ENCODE measurements at regions not wholly inside any gene's neighbourhood (a gene's known extent, or its start where the extent isn't known, plus 50 kb on each side); places are given as distances from the start of the nearest gene placed in this dataset.

DNA sequence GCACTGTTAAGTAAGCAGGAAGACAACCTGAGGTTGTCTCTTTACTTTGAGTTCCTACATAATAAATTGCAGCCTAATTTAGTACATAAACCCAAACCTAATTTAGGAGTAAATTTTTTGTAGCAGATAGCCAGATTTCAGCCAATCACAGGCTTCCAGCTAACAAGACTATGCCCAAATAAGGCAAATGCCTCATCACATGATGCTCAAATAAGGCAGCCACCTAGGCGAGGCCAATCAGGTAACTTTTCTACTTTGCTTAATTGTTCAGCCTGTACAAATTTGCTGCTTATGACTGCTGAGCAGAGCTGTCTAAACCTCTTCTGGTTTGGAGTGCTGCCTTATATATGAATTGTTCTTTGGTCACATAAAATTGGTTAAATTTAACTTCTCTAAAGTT lies 1118.7 kb upstream of the TMEM132C start:
- H3K9me3 ChIP-seq (ENCODE audit: low read length): no peaks in the 10 kb centered on the region
- no peak overlapping the region for H3K9ac ChIP-seq (ENCODE audit: low read length)
- H3K79me2 ChIP-seq (replicated peaks; ENCODE audit: insufficient read depth, low read length): no peaks in the 10 kb centered on the region
- no peak overlapping the region for H3K4me2 ChIP-seq (ENCODE audit: low read length)
- no peak overlapping the region for H3K4me3 ChIP-seq (ENCODE audit: low read length)
- no peak overlapping the region for H3K27ac ChIP-seq (ENCODE audit: low read length)
- H3K9me2 ChIP-seq (ENCODE audit: insufficient read depth, low read length): no peaks in the 10 kb centered on the region
- H3K36me3 ChIP-seq (ENCODE audit: insufficient read depth, low read length): no peaks in the 10 kb centered on the region
- H3F3A ChIP-seq (ENCODE audit: insufficient read depth, low read length, poor library complexity, severe bottlenecking): peaks cover 5% of the 10 kb centered on the region
- H2AFZ ChIP-seq (ENCODE audit: low read depth, low read length): no peak overlapping the region
- H4K20me1 ChIP-seq (ENCODE audit: insufficient read depth): no peaks in the 10 kb centered on the region
- TF ChIP-seq, protein P1, sequence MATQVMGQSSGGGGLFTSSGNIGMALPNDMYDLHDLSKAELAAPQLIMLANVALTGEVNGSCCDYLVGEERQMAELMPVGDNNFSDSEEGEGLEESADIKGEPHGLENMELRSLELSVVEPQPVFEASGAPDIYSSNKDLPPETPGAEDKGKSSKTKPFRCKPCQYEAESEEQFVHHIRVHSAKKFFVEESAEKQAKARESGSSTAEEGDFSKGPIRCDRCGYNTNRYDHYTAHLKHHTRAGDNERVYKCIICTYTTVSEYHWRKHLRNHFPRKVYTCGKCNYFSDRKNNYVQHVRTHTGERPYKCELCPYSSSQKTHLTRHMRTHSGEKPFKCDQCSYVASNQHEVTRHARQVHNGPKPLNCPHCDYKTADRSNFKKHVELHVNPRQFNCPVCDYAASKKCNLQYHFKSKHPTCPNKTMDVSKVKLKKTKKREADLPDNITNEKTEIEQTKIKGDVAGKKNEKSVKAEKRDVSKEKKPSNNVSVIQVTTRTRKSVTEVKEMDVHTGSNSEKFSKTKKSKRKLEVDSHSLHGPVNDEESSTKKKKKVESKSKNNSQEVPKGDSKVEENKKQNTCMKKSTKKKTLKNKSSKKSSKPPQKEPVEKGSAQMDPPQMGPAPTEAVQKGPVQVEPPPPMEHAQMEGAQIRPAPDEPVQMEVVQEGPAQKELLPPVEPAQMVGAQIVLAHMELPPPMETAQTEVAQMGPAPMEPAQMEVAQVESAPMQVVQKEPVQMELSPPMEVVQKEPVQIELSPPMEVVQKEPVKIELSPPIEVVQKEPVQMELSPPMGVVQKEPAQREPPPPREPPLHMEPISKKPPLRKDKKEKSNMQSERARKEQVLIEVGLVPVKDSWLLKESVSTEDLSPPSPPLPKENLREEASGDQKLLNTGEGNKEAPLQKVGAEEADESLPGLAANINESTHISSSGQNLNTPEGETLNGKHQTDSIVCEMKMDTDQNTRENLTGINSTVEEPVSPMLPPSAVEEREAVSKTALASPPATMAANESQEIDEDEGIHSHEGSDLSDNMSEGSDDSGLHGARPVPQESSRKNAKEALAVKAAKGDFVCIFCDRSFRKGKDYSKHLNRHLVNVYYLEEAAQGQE (IDR thresholded peaks at IDR 0.05; ENCODE audit: borderline replicate concordance): no peak
- TF ChIP-seq EZH2 (IDR thresholded peaks at IDR 0.05; ENCODE audit: borderline replicate concordance, insufficient read depth, low read length, poor library complexity, severe bottlenecking): no peak
- no peak for TF ChIP-seq POLR2AphosphoS5 (IDR thresholded peaks at IDR 0.05)
- TF ChIP-seq, protein P2, sequence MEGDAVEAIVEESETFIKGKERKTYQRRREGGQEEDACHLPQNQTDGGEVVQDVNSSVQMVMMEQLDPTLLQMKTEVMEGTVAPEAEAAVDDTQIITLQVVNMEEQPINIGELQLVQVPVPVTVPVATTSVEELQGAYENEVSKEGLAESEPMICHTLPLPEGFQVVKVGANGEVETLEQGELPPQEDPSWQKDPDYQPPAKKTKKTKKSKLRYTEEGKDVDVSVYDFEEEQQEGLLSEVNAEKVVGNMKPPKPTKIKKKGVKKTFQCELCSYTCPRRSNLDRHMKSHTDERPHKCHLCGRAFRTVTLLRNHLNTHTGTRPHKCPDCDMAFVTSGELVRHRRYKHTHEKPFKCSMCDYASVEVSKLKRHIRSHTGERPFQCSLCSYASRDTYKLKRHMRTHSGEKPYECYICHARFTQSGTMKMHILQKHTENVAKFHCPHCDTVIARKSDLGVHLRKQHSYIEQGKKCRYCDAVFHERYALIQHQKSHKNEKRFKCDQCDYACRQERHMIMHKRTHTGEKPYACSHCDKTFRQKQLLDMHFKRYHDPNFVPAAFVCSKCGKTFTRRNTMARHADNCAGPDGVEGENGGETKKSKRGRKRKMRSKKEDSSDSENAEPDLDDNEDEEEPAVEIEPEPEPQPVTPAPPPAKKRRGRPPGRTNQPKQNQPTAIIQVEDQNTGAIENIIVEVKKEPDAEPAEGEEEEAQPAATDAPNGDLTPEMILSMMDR (IDR thresholded peaks at IDR 0.05; ENCODE audit: poor library complexity, severe bottlenecking): no peak
- no peak for TF ChIP-seq SMC3 (conservative IDR thresholded peaks at IDR 0.05; ENCODE audit: poor library complexity)
- TF ChIP-seq EP300 (conservative IDR thresholded peaks at IDR 0.05; ENCODE audit: poor library complexity, severe bottlenecking): no peak
- TF ChIP-seq MXI1 (conservative IDR thresholded peaks at IDR 0.05; ENCODE audit: poor library complexity, severe bottlenecking): no peak
- no peak for TF ChIP-seq TAF1 (IDR thresholded peaks at IDR 0.05; ENCODE audit: low read depth)
- TF ChIP-seq RAD21 (conservative IDR thresholded peaks at IDR 0.05): no peak
- H3K27me3 ChIP-seq (ENCODE audit: insufficient read depth, low read depth, low read length): no peaks in the 10 kb centered on the region

DNA sequence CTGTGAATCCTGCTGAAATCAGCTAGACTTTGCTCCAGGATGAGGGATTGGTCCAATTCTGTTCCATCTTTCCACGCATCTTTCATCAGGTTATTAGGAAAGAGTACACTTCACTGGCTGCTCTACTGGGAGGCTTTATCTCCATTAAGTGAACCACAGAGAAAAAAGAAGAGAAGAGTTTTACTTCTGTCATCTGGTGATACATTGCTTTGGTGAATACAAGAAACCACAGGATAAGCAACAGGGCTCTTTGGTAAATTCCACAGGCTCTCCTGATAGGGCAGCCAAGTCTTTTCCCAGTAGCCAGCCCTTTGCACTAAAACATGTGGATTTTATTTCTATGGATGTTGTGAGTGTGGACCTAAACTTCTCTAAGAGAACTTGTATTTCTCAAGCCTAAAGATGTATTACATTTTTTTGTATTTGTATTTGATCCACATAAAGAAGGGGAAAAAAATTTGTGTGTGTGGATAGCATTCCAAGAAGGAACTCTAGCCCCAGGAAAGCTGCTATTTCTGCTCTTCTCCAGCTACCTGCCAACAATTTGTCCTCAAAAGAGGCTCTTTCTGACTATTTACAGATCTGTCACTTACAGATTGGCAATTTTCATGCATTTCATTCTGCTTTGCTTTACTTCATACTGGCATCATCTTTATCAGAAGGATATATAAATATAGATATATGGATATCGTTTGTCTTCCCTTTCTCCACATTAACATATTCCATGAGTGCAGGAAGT lies 1117.6 kb upstream of the TMEM132C start:
- no peaks in the 10 kb centered on the region for H4K20me1 ChIP-seq (ENCODE audit: insufficient read depth)

More for the DNA sequence above, 1117.6 kb upstream of the TMEM132C start:
- TF ChIP-seq, protein P1 (IDR thresholded peaks at IDR 0.05; ENCODE audit: borderline replicate concordance): peak; percentile 94
- TF ChIP-seq EZH2 (IDR thresholded peaks at IDR 0.05; ENCODE audit: borderline replicate concordance, insufficient read depth, low read length, poor library complexity, severe bottlenecking) (no peak), RAD21 (conservative IDR thresholded peaks at IDR 0.05) (no peak), MXI1 (conservative IDR thresholded peaks at IDR 0.05; ENCODE audit: poor library complexity, severe bottlenecking) (no peak), POLR2AphosphoS5 (IDR thresholded peaks at IDR 0.05) (peak; percentile 66), TAF1 (IDR thresholded peaks at IDR 0.05; ENCODE audit: low read depth) (no peak), EP300 (conservative IDR thresholded peaks at IDR 0.05; ENCODE audit: poor library complexity, severe bottlenecking) (peak; percentile 75), SMC3 (conservative IDR thresholded peaks at IDR 0.05; ENCODE audit: poor library complexity) (no peak)
- TF ChIP-seq, protein P2 (IDR thresholded peaks at IDR 0.05; ENCODE audit: poor library complexity, severe bottlenecking): no peak
- Histone ChIP-seq H3K27me3 (ENCODE audit: insufficient read depth, low read depth, low read length) (no peaks in the 10 kb centered on the region), H3K36me3 (ENCODE audit: insufficient read depth, low read length) (no peaks in the 10 kb centered on the region), H3K4me3 (ENCODE audit: low read length) (no peak overlapping the region), H3K27ac (ENCODE audit: low read length) (peak overlapping the region; percentile 59), H3F3A (ENCODE audit: insufficient read depth, low read length, poor library complexity, severe bottlenecking) (peaks cover 5% of the 10 kb centered on the region), H3K79me2 (replicated peaks; ENCODE audit: insufficient read depth, low read length) (no peaks in the 10 kb centered on the region), H3K9me3 (ENCODE audit: low read length) (no peaks in the 10 kb centered on the region), H3K4me2 (ENCODE audit: low read length) (no peak overlapping the region), H3K9ac (ENCODE audit: low read length) (no peak overlapping the region), H2AFZ (ENCODE audit: low read depth, low read length) (no peak overlapping the region), H3K9me2 (ENCODE audit: insufficient read depth, low read length) (no peaks in the 10 kb centered on the region)
